CD4-positive, CD25-positive, alpha-beta regulatory T cell (primary cell): ENCODE measurements at regions not wholly inside any gene's neighbourhood (a gene's known extent, or its start where the extent isn't known, plus 50 kb on each side); places are given as distances from the start of the nearest gene placed in this dataset.

Experiments used
- ATAC-seq, 2 donors: fragments of 150-1000 bp; cut with Tn5 transposase; one replicate each; pipeline ENCODE4 v1.10.0; 2021; ENCODE audit warnings: low read depth in 2 of 2, moderate number of reproducible peaks in 2 of 2, moderate library complexity in 1 of 2
- DNase-seq, 3 donors: peaks; one replicate each; pipeline versions ENCODE4 v3.0.0 to v3.0.0-alpha.2; 2012 to 2022; ENCODE audit warnings: mixed read lengths in 1 of 3
- H3K27ac ChIP-seq: one replicate; pipeline ENCODE4 v1.7.0; 2013; ENCODE audit warnings: mild to moderate bottlenecking, low read length; ENCODE audit not compliant: insufficient read depth, poor library complexity, severe bottlenecking
- H3K27me3 ChIP-seq: one replicate; pipeline ENCODE4 v1.7.0; 2013; ENCODE audit warnings: low read length; ENCODE audit not compliant: control insufficient read depth, insufficient read depth
- H3K36me3 ChIP-seq: one replicate; pipeline ENCODE4 v1.7.0; 2013; ENCODE audit warnings: mild to moderate bottlenecking, low read length, moderate library complexity; ENCODE audit not compliant: control insufficient read depth, insufficient read depth
- H3K4me1 ChIP-seq: 2 replicates; pipeline ENCODE4 v1.7.0; 2013; ENCODE audit warnings: mild to moderate bottlenecking, low read length; ENCODE audit not compliant: insufficient read depth, control insufficient read depth, poor library complexity, severe bottlenecking
- H3K4me3 ChIP-seq: one replicate; pipeline ENCODE4 v1.7.0; 2013; ENCODE audit warnings: low read depth, mild to moderate bottlenecking, low read length, moderate library complexity
- H3K9me3 ChIP-seq, 2 experiments: 1 replicate in 1 of 2; 2 replicates in 1 of 2; pipeline ENCODE4 v1.7.0; 2013; ENCODE audit warnings: low read length in 2 of 2, mild to moderate bottlenecking in 1 of 2, moderate library complexity in 1 of 2; ENCODE audit not compliant: control insufficient read depth in 2 of 2
- H3K27ac Mint-ChIP-seq, 3 donors: one replicate each; pipeline ENCODE4 v1.8.0; 2020 to 2022; ENCODE audit warnings: mild to moderate bottlenecking in 3 of 3, mixed read lengths in 3 of 3, moderate library complexity in 2 of 3
- H3K27me3 Mint-ChIP-seq: one replicate; pipeline ENCODE4 v1.8.0; 2022; ENCODE audit warnings: mild to moderate bottlenecking, mixed read lengths
- H3K36me3 Mint-ChIP-seq: one replicate; pipeline ENCODE4 v1.8.0; 2020; ENCODE audit warnings: mixed read lengths
- H3K4me1 Mint-ChIP-seq, 4 donors: one replicate each; pipeline ENCODE4 v1.8.0; 2020 to 2022; ENCODE audit warnings: mixed read lengths in 4 of 4, mild to moderate bottlenecking in 1 of 4
- H3K4me3 Mint-ChIP-seq, 4 donors: one replicate each; pipeline ENCODE4 v1.8.0; 2020 to 2022; ENCODE audit warnings: mild to moderate bottlenecking in 4 of 4, mixed read lengths in 4 of 4, moderate library complexity in 3 of 4
- H3K9me3 Mint-ChIP-seq, 7 donors: one replicate each; pipeline ENCODE4 v1.8.0; 2020 to 2022; ENCODE audit warnings: mixed read lengths in 7 of 7, mild to moderate bottlenecking in 3 of 7, moderate library complexity in 2 of 7

DNA sequence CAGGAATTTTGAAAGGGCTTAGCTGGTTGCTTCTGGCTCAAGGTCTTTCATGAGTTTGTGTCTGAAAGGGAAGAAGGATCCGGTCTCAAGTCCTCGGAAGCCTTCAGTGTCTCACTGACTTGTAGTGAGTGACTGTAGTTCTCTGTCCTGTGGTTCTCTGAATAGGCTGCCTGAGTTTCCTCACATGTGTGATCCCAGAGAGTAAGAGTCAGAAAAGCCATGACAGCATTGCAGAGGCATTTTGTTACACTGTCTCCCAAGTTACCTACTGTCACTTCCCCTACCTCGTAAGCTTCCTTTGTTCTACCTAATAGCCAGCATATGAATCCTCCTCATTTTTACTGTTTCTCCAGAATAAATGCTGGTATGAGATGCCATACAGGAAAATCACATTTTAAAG lies 709.1 kb upstream of the CHAC2 start:
- H3K4me1 Mint-ChIP-seq, result no peaks in the 10 kb centered on the region
- ATAC-seq (no peak), DNase-seq (no peak)
- peaks cover 0 to 2% of the 10 kb centered on the region in 2 experiments for H3K9me3 ChIP-seq
- no peak overlapping the region for H3K4me3 ChIP-seq
- peaks cover 6 to 12% (median 9%) of the 10 kb centered on the region in 7 donors for H3K9me3 Mint-ChIP-seq
- no peak overlapping the region for H3K27ac Mint-ChIP-seq
- H3K36me3 ChIP-seq, result no peaks in the 10 kb centered on the region
- no peak overlapping the region for H3K27ac ChIP-seq
- no peaks in the 10 kb centered on the region for H3K36me3 Mint-ChIP-seq
- no peaks in the 10 kb centered on the region for H3K27me3 Mint-ChIP-seq
- H3K4me1 ChIP-seq, result no peaks in the 10 kb centered on the region
- no peaks in the 10 kb centered on the region for H3K27me3 ChIP-seq
- H3K4me3 Mint-ChIP-seq, result no peak overlapping the region

DNA sequence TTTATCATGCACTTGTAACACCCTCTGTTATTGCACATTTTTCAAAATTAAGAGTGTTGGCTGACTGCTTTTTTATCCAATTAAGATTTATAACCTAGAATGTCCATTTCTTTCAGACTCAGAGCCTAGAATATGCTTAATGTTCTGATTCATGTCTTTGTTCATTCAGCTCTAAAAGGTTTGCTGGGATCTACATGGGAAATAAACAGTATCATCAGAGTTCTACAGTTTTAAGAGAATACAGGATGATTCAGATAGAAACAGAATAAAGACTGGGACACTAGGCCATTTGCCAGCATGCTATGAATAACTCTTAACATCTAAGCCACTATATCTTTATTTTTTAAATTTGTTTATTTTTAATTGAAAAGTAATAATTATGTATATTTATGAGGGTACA lies 713.7 kb upstream of the CHAC2 start:
- DNase-seq (no peak), ATAC-seq (no peak)
- Histone ChIP-seq H3K36me3 (no peaks in the 10 kb centered on the region), H3K9me3 (peaks cover 0 to 2% of the 10 kb centered on the region in 2 experiments), H3K27ac (no peak overlapping the region), H3K27me3 (no peaks in the 10 kb centered on the region), H3K4me1 (no peaks in the 10 kb centered on the region), H3K4me3 (no peak overlapping the region)
- H3K27me3 Mint-ChIP-seq, result no peaks in the 10 kb centered on the region
- H3K36me3 Mint-ChIP-seq, result no peaks in the 10 kb centered on the region
- H3K9me3 Mint-ChIP-seq, result peaks cover 5 to 13% (median 6%) of the 10 kb centered on the region in 7 donors
- H3K4me1 Mint-ChIP-seq, result no peaks in the 10 kb centered on the region
- H3K27ac Mint-ChIP-seq, result no peak overlapping the region
- no peak overlapping the region for H3K4me3 Mint-ChIP-seq

DNA sequence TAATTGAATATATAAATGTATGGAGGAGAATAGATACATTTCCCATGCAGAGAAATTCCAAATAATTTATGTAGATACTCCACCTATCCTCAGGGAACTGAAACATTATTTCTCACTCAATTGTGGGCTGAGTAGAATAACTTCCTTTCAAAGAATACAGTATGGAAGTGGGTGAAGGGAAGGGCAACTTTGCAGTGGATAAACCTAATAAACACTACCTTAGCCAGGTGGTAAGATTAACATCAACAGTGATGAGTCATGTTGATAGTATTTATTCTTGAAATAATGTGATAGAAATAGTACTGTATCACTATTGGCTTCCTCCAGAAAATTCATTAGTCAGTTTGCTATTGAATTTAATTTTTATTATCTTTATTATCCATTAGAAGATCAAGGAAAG lies 716.4 kb upstream of the CHAC2 start:
- no peak overlapping the region for H3K27ac Mint-ChIP-seq
- no peaks in the 10 kb centered on the region for H3K36me3 Mint-ChIP-seq
- Histone ChIP-seq H3K27ac (no peak overlapping the region), H3K36me3 (no peaks in the 10 kb centered on the region), H3K4me3 (no peak overlapping the region), H3K9me3 (peaks cover 0 to 2% of the 10 kb centered on the region in 2 experiments), H3K27me3 (no peaks in the 10 kb centered on the region), H3K4me1 (no peaks in the 10 kb centered on the region)
- ATAC-seq (no peak), DNase-seq (no peak)
- no peaks in the 10 kb centered on the region for H3K27me3 Mint-ChIP-seq
- H3K9me3 Mint-ChIP-seq, result peaks cover 5 to 15% (median 9%) of the 10 kb centered on the region in 7 donors
- H3K4me3 Mint-ChIP-seq, result no peak overlapping the region
- no peaks in the 10 kb centered on the region for H3K4me1 Mint-ChIP-seq

DNA sequence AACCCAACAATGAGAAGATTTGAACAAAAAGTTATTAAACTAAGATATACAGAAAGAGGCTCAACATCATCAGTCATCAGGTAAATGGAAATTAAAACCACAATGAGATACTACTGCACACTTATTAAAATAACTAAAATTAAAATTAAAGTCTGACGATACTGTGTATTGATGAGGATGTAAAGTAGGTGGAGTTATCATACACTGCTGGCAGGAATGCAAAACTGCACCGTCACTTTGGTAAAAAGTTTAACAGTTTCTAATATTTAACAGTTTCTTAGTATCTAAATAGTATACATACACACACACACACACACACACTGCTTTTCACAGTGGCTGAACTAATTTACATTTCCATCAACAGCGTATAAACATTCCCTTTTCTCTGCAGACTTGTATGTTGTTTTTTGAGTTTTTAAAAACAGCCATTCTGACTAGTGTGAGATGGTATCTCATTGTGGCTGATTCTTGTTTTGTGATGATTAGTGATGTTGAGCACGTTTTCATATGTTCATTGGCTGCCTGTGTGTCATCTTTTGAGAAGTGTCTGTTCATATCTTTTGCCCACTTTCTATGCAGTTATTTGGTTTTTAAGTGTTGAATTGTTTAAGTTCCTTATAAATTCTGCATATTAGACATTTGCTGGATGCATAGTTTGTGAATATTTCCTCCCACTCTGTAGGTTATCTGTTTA lies 726.9 kb upstream of the CHAC2 start:
- Histone ChIP-seq H3K27ac (no peak overlapping the region), H3K9me3 (no peaks in the 10 kb centered on the region), H3K4me1 (no peaks in the 10 kb centered on the region), H3K27me3 (no peaks in the 10 kb centered on the region), H3K36me3 (no peaks in the 10 kb centered on the region), H3K4me3 (no peak overlapping the region)
- Mint-ChIP-seq H3K27ac (no peak overlapping the region), H3K27me3 (no peaks in the 10 kb centered on the region), H3K4me3 (no peak overlapping the region), H3K9me3 (peaks cover 0 to 4% (median 0%) of the 10 kb centered on the region in 7 donors), H3K4me1 (no peaks in the 10 kb centered on the region), H3K36me3 (no peaks in the 10 kb centered on the region)
- no peak for DNase-seq
- ATAC-seq, result no peak

DNA sequence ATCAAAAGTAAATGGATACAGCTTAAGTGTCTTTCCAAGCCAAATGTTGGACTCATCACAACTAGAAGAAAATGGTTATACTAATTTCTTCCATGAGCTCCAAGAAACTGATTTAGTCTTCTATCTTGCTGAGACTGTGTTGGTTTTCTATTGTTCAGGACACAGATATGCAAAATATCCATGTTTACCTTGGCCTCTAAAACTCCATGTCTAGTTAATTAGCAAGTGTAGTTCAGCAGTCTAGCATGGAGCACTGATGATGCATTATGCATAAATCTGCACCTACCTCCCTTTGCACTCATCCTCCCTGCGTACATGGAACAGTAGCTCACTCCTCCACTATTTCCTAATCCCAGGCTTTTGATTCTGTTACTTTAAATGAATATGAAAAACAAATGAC lies 731.4 kb upstream of the CHAC2 start:
- H3K27ac ChIP-seq, result no peak overlapping the region
- no peaks in the 10 kb centered on the region for H3K36me3 Mint-ChIP-seq
- H3K4me3 Mint-ChIP-seq, result no peak overlapping the region
- no peaks in the 10 kb centered on the region for H3K4me1 ChIP-seq
- no peaks in the 10 kb centered on the region for H3K27me3 ChIP-seq
- H3K4me1 Mint-ChIP-seq, result no peaks in the 10 kb centered on the region
- no peaks in the 10 kb centered on the region for H3K27me3 Mint-ChIP-seq
- no peaks in the 10 kb centered on the region for H3K9me3 ChIP-seq
- ATAC-seq, result no peak
- DNase-seq, result no peak
- H3K4me3 ChIP-seq, result no peak overlapping the region
- no peak overlapping the region for H3K27ac Mint-ChIP-seq
- peaks cover 0 to 7% (median 0%) of the 10 kb centered on the region in 7 donors for H3K9me3 Mint-ChIP-seq
- H3K36me3 ChIP-seq, result no peaks in the 10 kb centered on the region

DNA sequence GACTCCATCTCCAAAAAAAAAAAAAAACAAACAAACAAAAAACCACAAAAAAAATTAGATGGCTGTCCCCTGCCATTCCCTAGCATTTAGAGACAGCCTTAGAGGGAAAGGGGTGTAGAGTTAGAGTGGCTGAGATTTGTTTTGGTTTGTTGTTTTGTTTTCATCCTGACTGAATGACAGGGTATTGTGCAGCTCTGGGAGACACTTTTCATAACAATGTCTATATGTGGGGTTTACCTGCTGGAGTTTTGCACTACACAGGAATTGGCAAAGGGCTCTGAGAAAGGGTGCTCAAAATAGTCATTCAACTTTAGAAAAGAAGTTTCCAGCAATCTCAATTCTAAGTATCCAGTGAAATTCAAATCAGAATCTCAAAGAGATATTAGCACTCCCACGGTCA lies 732.5 kb upstream of the CHAC2 start:
- Histone ChIP-seq H3K27ac (no peak overlapping the region), H3K4me1 (no peaks in the 10 kb centered on the region), H3K27me3 (no peaks in the 10 kb centered on the region), H3K4me3 (no peak overlapping the region), H3K36me3 (no peaks in the 10 kb centered on the region), H3K9me3 (peaks cover 0 to under 1% of the 10 kb centered on the region in 2 experiments)
- DNase-seq (no peak), ATAC-seq (no peak)
- H3K27ac Mint-ChIP-seq, result no peak overlapping the region
- no peaks in the 10 kb centered on the region for H3K27me3 Mint-ChIP-seq
- H3K4me3 Mint-ChIP-seq, result no peak overlapping the region
- H3K36me3 Mint-ChIP-seq, result no peaks in the 10 kb centered on the region
- no peaks in the 10 kb centered on the region for H3K4me1 Mint-ChIP-seq
- H3K9me3 Mint-ChIP-seq, result peaks cover 0 to 8% (median 0%) of the 10 kb centered on the region in 7 donors

DNA sequence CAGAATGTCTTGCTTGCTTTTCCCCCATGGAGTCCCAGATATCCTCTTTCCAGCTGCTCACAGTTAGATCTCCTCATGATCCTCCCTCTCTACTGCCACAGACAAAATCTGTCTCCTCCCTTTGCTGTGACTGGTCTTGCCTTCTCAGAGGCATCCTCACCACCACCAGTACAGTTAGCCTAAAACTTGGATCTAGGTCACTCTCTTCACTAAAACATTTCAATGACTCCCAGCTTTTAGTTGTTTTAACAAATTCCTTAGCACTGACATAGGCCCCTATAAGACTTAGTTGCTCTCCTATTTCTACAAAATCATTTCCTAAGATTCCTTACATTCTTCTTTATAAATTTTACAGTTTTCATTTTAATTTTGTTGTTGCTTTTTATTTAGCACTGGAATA lies 734.2 kb upstream of the CHAC2 start:
- H3K4me1 Mint-ChIP-seq, result no peaks in the 10 kb centered on the region
- H3K36me3 Mint-ChIP-seq, result no peaks in the 10 kb centered on the region
- Histone ChIP-seq H3K27me3 (no peaks in the 10 kb centered on the region), H3K36me3 (no peaks in the 10 kb centered on the region), H3K4me3 (no peak overlapping the region), H3K9me3 (peaks cover 0 to 2% of the 10 kb centered on the region in 2 experiments), H3K27ac (no peak overlapping the region), H3K4me1 (no peaks in the 10 kb centered on the region)
- H3K9me3 Mint-ChIP-seq, result peaks cover 0 to 8% (median 0%) of the 10 kb centered on the region in 7 donors
- H3K27me3 Mint-ChIP-seq, result no peaks in the 10 kb centered on the region
- ATAC-seq, result no peak
- no peak overlapping the region for H3K4me3 Mint-ChIP-seq
- DNase-seq, result no peak
- H3K27ac Mint-ChIP-seq, result no peak overlapping the region

DNA sequence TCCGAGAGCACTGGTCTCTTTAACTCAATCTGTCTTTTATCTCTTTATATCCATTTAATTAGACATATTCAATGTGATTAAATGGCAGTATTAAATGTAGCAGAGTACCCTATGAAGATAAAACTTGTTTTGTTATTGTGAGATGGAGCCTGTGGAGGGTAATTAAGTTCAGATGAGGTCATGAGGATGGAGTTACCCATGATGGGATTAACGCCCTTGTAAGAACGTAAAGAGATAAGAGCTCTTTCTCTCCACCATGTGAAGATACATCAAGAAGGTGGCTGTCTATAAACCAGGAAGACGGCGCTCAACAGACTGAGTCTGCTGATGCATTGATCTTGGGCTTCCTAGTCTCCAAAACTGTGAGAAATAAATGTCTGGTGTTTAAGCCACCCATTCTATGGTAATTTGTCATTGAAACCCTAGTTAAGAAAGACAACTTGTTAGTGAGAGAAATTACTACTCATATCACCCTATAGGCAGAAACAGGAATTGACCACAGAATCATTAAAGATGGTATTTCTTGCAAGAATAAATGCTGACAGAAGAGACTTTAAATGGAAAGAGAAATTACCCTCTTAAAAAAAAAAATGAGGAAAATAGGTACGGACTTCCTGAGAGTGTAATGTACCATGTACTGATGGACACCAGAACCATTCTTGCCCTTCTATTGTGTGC lies 738.7 kb upstream of the CHAC2 start:
- Histone ChIP-seq H3K9me3 (peaks cover 0 to 2% of the 10 kb centered on the region in 2 experiments), H3K27me3 (no peaks in the 10 kb centered on the region), H3K36me3 (no peaks in the 10 kb centered on the region), H3K4me3 (no peak overlapping the region), H3K27ac (no peak overlapping the region), H3K4me1 (no peaks in the 10 kb centered on the region)
- Mint-ChIP-seq H3K36me3 (no peaks in the 10 kb centered on the region), H3K4me1 (no peaks in the 10 kb centered on the region), H3K27ac (no peak overlapping the region), H3K4me3 (no peak overlapping the region), H3K27me3 (no peaks in the 10 kb centered on the region), H3K9me3 (peaks cover 0 to 9% (median 4%) of the 10 kb centered on the region in 7 donors)
- DNase-seq (no peak), ATAC-seq (no peak)
